Keratinocyte (primary cell): ENCODE measurements at regions not wholly inside any gene's neighbourhood (a gene's known extent, or its start where the extent isn't known, plus 50 kb on each side); places are given as distances from the start of the nearest gene placed in this dataset.

ENCODE experiments used
- DNase-seq: peaks from one replicate; pipeline ENCODE4 v3.0.0-alpha.2; 2011; ENCODE audit warnings: low read depth, missing footprints, low spot score
- FAIRE-seq: peaks from 2 replicates; lab custom pipeline; 2011; peaks lifted over from hg19 to GRCh38; lab: Jason Lieb, UNC
- H2AFZ ChIP-seq: 2 replicates; pipeline ENCODE4 v1.6.0; 2012; ENCODE audit warnings: low read length, control low read depth, inconsistent platforms; ENCODE audit not compliant: control insufficient read depth
- H3K27ac ChIP-seq: 2 replicates; pipeline ENCODE4 v1.5.1; 2011; ENCODE audit warnings: low read length; ENCODE audit not compliant: control insufficient read depth, insufficient read depth
- H3K27me3 ChIP-seq: 3 replicates; pipeline ENCODE4 v1.6.0; 2011; ENCODE audit warnings: low read length; ENCODE audit not compliant: control insufficient read depth, insufficient read depth; ENCODE audit errors: extremely low read depth
- H3K36me3 ChIP-seq, 2 experiments: 2 replicates in 1 of 2; 3 replicates in 1 of 2; pipeline ENCODE4 v1.5.1; 2011; ENCODE audit warnings: low read length in 2 of 2, mild to moderate bottlenecking in 1 of 2; ENCODE audit not compliant: control insufficient read depth in 2 of 2, insufficient read depth in 2 of 2; ENCODE audit errors: extremely low read depth in 1 of 2
- H3K4me1 ChIP-seq: 3 replicates; pipeline ENCODE4 v1.5.1; 2011; ENCODE audit warnings: low read length; ENCODE audit not compliant: control insufficient read depth, insufficient read depth; ENCODE audit errors: extremely low read depth
- H3K4me2 ChIP-seq: 3 replicates; pipeline ENCODE4 v1.6.0; 2011; ENCODE audit warnings: low read depth, low read length; ENCODE audit not compliant: control insufficient read depth, insufficient read depth; ENCODE audit errors: extremely low read depth
- H3K4me3 ChIP-seq, 3 experiments: fragments of 200-600 bp in 1 of 3; sonication (generic) in 1 of 3; 2 replicates in 2 of 3; 3 replicates in 1 of 3; pipeline ENCODE4 v1.5.1; 2011 to 2016; ENCODE audit warnings: low read length in 3 of 3, mild to moderate bottlenecking in 3 of 3, control low read depth in 2 of 3, inconsistent platforms in 1 of 3, low read depth in 1 of 3, mixed read lengths in 1 of 3, mixed run types in 1 of 3, moderate library complexity in 1 of 3; ENCODE audit not compliant: control insufficient read depth in 2 of 3, insufficient read depth in 2 of 3; ENCODE audit errors: extremely low read depth in 1 of 3
- H3K79me2 ChIP-seq: 2 replicates; pipeline ENCODE4 v1.6.0; 2012; ENCODE audit warnings: low read length; ENCODE audit not compliant: control insufficient read depth, insufficient read depth
- H3K9ac ChIP-seq: 3 replicates; pipeline ENCODE4 v1.6.0; 2011; ENCODE audit warnings: low read length; ENCODE audit not compliant: control insufficient read depth, insufficient read depth; ENCODE audit errors: extremely low read depth
- H3K9me1 ChIP-seq: 3 replicates; pipeline ENCODE4 v1.6.0; 2011; ENCODE audit warnings: low read length; ENCODE audit not compliant: control insufficient read depth, insufficient read depth; ENCODE audit errors: extremely low read depth
- H3K9me3 ChIP-seq: 2 replicates; pipeline ENCODE4 v1.5.1; 2012; ENCODE audit warnings: low read depth, low read length; ENCODE audit not compliant: control insufficient read depth
- H4K20me1 ChIP-seq: 3 replicates; pipeline ENCODE4 v1.6.0; 2011; ENCODE audit warnings: low read length; ENCODE audit not compliant: control insufficient read depth, insufficient read depth; ENCODE audit errors: extremely low read depth
- CTCF ChIP-seq, 3 experiments: IDR thresholded peaks in 1 of 3; conservative IDR thresholded peaks in 1 of 3; optimal IDR thresholded peaks in 1 of 3; 2 replicates in 2 of 3; 3 replicates in 1 of 3; pipeline versions ENCODE3 to v1.5.1; 2011; ENCODE audit warnings: low read length in 3 of 3, mild to moderate bottlenecking in 3 of 3, moderate library complexity in 2 of 3, control low read depth in 1 of 3, inconsistent platforms in 1 of 3; ENCODE audit not compliant: insufficient read depth in 2 of 3; ENCODE audit errors: extremely low read depth in 1 of 3
- EZH2 ChIP-seq: IDR thresholded peaks from one replicate; pipeline ENCODE4 v1.6.1; 2012; ENCODE audit warnings: inconsistent platforms, mild to moderate bottlenecking, low read length, moderate library complexity
- dilution Hi-C: fragments of 300-500 bp; cut with MboI; formaldehyde crosslinking; loops from one replicate; pipeline ENCODE4 v1.7.0; 2020; ENCODE audit warnings: low sequenced_read_pairs; ENCODE audit not compliant: extremely low pct_ligation_motif_present

- no peaks in the 10 kb centered on the region for H3K27me3 ChIP-seq
- no peak overlapping the region for H3K4me2 ChIP-seq
- peak; percentile 53 for FAIRE-seq
- no peaks in the 10 kb centered on the region for H3K9me1 ChIP-seq
- dilution Hi-C loops, result no loop called here
- H3K9ac ChIP-seq, result no peak overlapping the region
- no peak for DNase-seq
- no peaks in the 10 kb centered on the region for H3K36me3 ChIP-seq
- H3K79me2 ChIP-seq, result no peaks in the 10 kb centered on the region
- H3K4me3 ChIP-seq, result no peak overlapping the region
- no peak overlapping the region for H2AFZ ChIP-seq
- no peaks in the 10 kb centered on the region for H3K9me3 ChIP-seq
- no peaks in the 10 kb centered on the region for H3K4me1 ChIP-seq
- no peak overlapping the region for H3K27ac ChIP-seq
- TF ChIP-seq CTCF (optimal IDR thresholded peaks at IDR 0.05 in 1 of 3, IDR thresholded peaks at IDR 0.05 in 1 of 3, conservative IDR thresholded peaks at IDR 0.05 in 1 of 3; ENCODE audit: extremely low read depth in 1 of 3, insufficient read depth in 2 of 3, low read length in 3 of 3), result peak; percentile 82 to 94 (median 82)
- TF ChIP-seq EZH2, result no peak
- no peaks in the 10 kb centered on the region for H4K20me1 ChIP-seq
Observed at GRCh38 chr11:131025020-131025419, 108.7 kb upstream of the SNX19 start.

GRCh38 chr11:131025421-131026125 lies 109.3 kb upstream of the SNX19 start:
- no peaks in the 10 kb centered on the region for H3K79me2 ChIP-seq
- H3K27me3 ChIP-seq, result no peaks in the 10 kb centered on the region
- H3K36me3 ChIP-seq, result no peaks in the 10 kb centered on the region
- no peak for TF ChIP-seq EZH2
- no peak for TF ChIP-seq CTCF (optimal IDR thresholded peaks at IDR 0.05 in 1 of 3, IDR thresholded peaks at IDR 0.05 in 1 of 3, conservative IDR thresholded peaks at IDR 0.05 in 1 of 3; ENCODE audit: extremely low read depth in 1 of 3, insufficient read depth in 2 of 3, low read length in 3 of 3)
- no peaks in the 10 kb centered on the region for H3K9me3 ChIP-seq
- dilution Hi-C loops, result no loop called here
- H3K4me3 ChIP-seq, result no peak overlapping the region
- H3K4me1 ChIP-seq, result no peaks in the 10 kb centered on the region
- no peak overlapping the region for H2AFZ ChIP-seq
- H4K20me1 ChIP-seq, result no peaks in the 10 kb centered on the region
- H3K27ac ChIP-seq, result no peak overlapping the region
- no peak overlapping the region for H3K9ac ChIP-seq
- FAIRE-seq (no peak), DNase-seq (no peak)
- no peak overlapping the region for H3K4me2 ChIP-seq
- H3K9me1 ChIP-seq, result no peaks in the 10 kb centered on the region
